Activated gamma-delta T cell (primary cell): ENCODE measurements at regions not wholly inside any gene's neighbourhood (a gene's known extent, or its start where the extent isn't known, plus 50 kb on each side); places are given as distances from the start of the nearest gene placed in this dataset.

Experiments used
- DNase-seq: peaks from one replicate; lab custom pipeline; 2025; lab: John Stamatoyannopoulos, UW

GRCh38 chr3:77859156-77859555, 819.3 kb downstream of the ROBO2 start:
- DNase-seq = no peak

- DNase-seq = no peak
Observed at GRCh38 chr3:77868725-77869124, 828.8 kb downstream of the ROBO2 start.

- DNase-seq = no peak
Observed at GRCh38 chr3:77869423-77869822, 829.5 kb downstream of the ROBO2 start.

- no peak for DNase-seq
Observed at GRCh38 chr3:77871436-77871835, 831.5 kb downstream of the ROBO2 start.

DNA sequence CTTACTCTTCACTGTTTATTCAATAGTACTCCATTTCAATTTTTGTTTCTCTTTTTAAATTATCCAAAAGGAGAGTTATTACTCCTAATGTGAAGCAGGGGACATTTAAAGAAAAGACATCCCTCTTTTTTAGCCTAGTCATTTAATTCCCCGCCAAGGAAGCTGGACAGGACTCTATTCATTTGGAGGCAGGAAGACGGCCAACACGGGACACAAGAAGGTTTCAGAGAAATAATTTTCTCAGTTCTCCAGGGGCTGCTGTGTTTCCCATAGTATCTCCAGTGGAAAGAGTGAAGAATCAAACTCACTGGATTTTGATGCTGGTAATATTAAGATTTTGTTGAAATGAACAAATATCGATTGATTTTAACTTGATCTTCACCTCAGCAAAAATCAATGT, 833.7 kb downstream of the ROBO2 start:
- no peak for DNase-seq

DNA sequence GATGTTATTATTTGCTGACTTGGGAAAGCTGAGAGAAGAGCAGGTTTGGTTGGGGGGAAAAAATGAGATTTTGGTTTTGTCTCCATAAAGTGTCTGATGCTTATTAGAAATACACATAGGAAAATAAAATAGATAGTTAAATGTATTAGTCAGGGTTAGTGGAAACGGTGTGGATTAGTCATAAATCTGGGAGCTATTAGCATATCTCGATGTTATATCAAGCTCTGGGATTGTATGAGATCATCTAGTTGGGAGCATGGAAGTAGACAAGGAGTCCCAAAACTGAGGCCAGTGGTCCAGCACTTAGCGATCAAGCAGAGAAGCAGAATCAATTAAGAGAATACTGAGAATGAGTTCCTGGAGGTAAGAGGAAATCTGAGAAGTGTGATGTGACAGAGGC, 845.5 kb downstream of the ROBO2 start:
- DNase-seq = no peak

GRCh38 chr3:77887611-77888010, 847.7 kb downstream of the ROBO2 start:
- DNase-seq = no peak

DNA sequence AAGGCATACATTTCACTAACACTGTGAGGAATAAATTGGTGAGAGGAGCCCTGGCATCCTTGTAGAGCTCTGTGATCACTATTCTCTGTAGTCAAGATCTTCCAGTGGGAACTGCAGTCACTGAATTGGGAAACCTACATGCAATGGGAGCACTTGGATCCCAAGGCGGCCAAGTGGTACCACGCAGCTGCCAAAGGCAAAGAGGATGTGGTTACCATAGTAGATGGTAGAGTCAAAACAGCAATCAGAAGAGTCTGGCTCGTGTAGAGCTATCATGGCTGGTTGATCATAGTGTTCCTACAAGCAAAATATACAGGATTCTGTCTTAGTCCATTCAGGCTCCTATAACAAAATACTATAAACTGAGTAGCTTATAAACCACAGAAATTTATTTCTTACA, 849.7 kb downstream of the ROBO2 start:
- DNase-seq = no peak

DNA sequence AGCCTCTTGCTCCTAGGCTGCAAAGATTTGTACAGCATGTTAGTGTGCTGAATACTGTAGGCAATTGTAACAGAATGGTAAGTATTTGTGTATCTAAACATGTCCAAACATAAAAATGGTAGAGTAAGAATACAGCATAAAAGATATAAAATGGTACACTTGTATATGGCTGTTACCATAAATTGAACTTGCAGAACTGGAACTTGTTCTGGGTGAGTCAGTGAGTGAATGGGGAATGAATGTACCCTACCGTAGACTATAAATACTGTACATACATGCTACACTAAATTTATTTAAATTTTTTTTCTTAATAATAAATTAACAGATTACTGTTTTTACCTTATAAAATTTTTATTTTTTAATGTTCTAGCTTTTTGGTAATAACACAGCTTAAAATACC, 858.7 kb downstream of the ROBO2 start:
- no peak for DNase-seq

DNA sequence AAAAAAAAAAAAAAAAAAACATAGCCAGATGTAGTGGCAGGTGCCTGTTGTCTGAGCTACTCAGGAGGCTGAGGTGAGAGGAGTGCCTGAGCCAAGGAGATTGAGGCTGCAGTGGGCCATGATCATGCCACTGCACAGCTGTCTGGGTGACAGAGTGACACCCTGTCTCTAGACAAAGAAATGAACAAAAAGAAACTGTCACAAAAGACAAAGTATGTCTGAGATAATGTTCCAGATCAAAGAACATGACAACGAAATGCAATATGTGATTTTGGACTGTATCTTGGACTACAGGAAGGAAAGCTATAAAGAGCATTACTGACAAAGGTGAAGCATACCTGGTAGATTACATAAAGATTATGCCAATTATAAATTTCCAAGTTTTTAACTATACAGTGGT, 862.8 kb downstream of the ROBO2 start:
- DNase-seq = no peak

DNA sequence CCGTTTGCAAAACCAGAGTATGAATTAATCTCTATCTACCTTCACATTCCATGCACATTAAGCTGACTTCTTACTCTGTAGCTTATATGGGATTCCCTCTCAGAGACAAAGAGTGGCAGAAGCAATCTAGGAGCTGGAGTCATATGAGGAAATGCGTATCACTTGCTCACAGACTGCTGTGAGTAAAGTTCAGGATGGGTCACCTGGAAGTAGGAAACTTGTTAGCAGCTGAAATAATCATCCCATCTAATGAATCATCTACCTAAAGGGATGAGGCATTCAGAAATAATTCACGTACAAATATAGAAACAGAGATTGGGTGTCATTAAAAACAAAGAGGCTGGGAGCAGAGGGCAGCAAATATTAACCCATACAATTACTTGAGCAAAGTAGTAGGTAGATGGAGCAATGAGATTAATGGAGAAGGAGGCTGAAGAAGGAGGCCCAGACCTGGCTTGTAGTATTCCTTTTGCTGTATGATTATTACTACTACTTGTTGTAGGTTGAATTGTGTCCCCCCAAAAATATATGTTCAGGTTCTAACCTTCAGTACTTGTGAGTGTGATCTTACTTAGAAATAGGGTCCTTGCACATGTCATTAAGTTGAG, 866.3 kb downstream of the ROBO2 start:
- DNase-seq = no peak

DNA sequence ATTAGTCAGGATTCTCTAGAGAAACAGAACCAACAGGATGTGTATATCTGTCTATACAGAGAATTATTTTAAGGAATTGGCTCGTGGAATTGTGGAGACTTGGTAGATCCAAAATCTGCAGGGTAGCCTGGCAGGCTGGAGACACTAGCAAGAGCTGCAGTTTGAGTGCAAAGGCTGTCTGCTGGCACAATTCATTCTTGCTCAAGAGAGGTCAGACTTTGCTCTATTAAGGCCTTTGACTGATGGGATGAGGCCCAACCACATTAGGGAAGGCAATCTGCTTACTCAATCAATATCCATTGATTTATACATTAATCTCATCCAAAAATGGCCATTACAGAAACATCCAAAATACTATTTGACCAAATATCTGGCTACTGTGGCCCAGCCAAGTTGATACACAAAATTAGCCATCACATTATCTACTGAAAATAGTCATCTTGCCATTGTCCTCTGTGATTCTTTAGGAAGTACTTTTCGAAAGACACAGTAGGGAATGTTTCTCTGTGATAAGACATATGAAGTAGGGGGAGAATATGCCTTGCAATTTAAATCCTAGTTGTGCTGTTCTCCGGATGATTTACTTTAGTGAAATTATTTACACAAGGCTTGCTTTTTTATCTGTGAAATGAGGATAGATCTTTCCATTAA, 873.8 kb downstream of the ROBO2 start:
- no peak for DNase-seq

DNA sequence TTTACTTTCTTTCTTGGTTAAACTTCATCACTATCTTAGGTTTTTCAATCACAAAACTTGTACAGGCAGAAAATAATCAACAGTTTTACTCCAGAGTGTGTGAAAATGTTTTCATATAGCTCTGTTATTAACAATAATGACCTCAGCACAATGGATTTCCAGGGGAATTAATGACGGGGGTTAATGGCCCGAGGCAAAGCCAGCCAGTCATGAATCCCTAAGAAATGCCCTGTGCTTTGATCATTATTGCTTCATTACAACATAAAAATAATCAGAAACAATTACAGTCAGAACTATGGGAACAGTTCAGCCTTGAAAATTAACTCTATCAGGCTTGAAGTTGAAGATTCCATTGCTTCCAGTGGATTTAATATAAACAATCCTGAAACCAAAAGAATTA, 875.4 kb downstream of the ROBO2 start:
- no peak for DNase-seq

- DNase-seq = no peak
Observed at GRCh38 chr3:77917225-77917624, 877.3 kb downstream of the ROBO2 start.

DNA sequence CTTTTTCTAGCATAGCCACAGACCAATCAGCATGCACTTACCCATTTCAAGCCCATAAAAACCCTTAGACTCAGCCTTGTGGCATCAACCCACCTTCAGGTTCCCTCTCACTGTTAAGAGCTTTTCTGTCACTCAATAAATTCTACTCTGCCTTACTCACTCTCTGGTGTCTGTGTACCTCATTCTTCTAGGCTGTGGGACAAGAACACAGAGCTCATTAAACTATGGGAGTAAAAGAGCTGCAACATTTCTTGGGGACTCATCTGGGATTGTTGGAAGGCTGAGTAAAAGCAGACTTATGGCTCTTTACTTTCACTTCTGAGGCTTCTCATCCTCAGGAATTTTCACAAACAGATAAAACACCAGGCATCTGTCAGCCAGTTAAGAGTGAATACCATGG, 879.3 kb downstream of the ROBO2 start:
- DNase-seq = no peak

- no peak for DNase-seq
Observed at GRCh38 chr3:77931255-77932009, 891.5 kb downstream of the ROBO2 start.

DNA sequence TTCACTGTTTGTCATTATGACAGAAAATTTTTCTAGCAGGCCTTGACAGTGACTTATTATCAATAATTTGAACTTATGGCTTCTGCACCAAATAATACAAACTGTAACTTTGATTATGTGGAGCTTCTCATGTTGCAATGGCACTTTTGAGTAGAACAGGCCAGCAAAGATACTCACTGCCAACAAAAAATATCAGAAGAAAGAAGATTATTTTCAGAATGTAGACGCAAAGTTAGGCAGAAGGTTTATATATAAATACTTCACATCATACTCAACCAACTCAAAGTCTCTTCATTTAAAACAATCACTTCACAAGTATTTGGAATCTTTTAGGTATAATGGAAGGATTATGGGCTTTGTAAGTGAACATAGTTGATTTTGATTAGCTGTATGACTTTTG, 893.0 kb downstream of the ROBO2 start:
- no peak for DNase-seq

DNA sequence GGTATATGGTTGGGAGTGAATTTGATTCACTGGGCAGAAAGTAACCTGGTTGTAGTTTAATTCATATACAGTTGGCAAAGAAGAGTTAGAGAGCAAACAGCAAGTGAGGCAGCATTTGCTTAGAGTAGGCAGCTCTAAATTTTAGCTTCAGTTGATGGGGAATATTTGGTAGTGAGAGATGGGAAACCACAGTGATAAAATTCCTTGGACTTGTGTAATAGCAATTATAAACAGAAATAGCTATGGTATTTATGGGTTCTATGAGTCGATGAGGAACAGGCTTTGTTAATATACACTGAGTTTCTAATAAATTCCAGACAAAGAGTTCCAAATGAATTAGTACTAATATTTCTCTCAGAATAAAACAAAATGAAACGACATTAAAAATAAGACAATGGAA, 894.0 kb downstream of the ROBO2 start:
- no peak for DNase-seq

- no peak for DNase-seq
Observed at GRCh38 chr3:77935418-77935817, 895.5 kb downstream of the ROBO2 start.

DNA sequence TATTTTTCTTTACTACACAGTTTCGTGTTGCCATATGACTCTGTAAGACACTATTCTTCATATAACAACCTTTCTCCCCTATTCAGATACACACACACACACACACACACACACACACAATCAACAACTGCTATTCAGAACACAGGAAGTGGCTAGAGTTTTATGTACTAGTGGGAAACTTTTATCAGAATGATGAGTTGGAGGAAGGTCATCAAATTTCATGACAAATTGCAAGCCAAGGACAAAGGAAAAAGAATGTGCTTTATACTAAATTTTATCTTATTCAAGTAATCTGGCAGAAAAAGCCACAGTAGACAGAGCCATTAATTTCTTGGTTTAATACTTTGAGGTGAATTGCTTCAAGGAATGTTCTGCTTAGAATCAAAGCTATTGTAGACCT, 899.8 kb downstream of the ROBO2 start:
- DNase-seq = no peak

DNA sequence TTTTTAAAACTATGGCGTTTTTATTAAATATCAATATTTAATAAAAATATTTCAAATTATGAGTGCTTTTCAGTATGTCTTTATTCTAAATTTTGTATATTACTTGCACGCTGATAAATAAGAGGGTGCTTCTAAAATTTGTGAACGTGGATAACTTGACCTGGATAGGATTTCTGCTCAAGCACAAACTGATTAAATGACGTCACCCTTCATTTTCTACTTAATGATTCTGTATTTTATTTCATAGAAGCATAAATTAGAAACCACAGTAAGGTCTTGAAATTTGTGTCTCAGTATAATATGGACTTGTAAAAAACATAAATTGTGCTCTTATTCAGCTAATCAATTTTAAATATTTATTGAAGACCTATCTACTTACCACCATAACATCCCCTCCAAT, 903.7 kb downstream of the ROBO2 start:
- DNase-seq = no peak

DNA sequence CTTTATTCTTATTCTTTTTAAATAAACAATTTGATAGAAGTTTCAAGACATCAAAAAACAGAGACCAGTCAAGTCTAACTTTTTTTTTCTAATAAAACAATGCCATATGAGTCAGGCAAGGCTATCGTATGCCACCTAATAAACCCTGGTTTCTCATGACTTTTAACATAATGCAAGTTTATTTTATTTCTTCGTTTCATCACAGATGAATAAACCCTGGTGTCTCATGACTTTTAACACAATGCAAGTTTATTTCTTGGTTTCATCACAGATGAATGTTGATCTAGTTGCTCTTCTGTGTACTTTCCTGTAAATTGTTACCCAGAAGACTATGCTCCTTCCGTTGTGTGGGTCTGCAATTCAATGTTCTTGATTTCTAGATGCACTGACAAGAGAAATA, 905.4 kb downstream of the ROBO2 start:
- DNase-seq = no peak

DNA sequence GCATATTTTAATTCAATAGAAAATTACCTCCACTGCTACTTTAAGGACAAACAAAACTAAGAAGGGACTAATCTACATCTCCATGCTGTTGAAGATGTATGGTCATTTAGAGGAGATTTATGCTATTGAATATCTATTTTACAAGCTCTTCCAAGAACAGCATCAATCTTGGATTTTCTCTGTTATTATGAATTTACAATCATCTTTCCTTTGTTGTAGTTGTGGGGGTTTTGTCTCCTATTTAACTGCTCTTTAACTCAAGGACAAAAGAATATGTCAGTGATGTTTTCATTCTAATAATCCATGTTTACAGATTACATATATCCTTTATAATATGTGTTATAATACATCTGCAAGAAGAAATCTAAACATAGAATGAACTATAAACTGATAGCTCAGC, 907.8 kb downstream of the ROBO2 start:
- no peak for DNase-seq

DNA sequence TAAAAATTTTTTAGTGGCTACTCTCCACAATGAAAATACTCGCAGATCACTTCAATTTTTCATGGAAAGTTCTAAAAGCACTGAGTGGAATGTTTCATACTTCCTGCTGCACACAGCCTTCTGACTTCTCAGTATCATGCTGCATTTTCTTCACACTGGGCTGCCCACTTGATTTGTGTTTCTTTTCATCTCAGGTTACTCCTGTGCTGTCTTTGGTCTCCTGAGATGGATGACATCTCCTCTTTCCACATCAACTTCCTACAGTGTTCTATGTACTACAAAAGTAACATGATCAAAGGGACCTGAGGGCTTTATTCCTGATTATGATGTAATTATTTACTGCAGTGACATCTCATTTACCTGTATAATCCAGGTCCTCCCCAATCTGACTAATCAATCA, 927.7 kb downstream of the ROBO2 start:
- DNase-seq = no peak
